ENCODE measurements at regions not wholly inside any gene's neighbourhood (a gene's known extent, or its start where the extent isn't known, plus 50 kb on each side); places are given as distances from the start of the nearest gene placed in this dataset.

DNA sequence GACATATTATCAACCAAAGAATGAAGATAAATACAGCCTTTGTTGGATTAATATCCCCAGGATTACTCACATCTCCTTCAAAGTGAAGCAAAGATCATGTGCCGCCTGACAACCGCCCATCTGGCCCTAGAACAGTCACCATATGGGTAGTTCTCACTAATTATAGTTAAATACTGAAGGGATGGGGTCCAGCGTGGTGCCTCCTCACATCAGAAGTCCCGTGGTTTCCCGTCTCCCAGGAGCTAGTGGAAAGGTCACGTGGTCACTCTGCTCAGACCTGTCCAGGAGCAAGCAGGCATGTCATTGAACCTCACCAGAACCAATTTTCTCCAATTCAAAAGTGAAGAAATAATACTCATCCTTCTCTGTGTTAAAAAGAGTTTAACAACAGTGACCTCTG, 434.5 kb downstream of the SHISA9 start:
- TF ChIP-seq CTCF (conservative IDR thresholded peaks at IDR 0.05) (no peak), ZFX (IDR thresholded peaks at IDR 0.05) (no peak)
